Activated B cell treated with CpG ODN at 0.5 μM for 24 hours (primary cell): ENCODE measurements at regions not wholly inside any gene's neighbourhood (a gene's known extent, or its start where the extent isn't known, plus 50 kb on each side); places are given as distances from the start of the nearest gene placed in this dataset.

ENCODE experiments used
- ATAC-seq: fragments of 200-7000 bp; cut with Tn5 transposase; one replicate; pipeline ENCODE4 v1.10.0; 2021; ENCODE audit warnings: low read depth, mild to moderate bottlenecking, moderate library complexity
- CTCF ChIA-PET: fragments of 350-600 bp; sonication (Branson Sonifier 250); formaldehyde crosslinking; loops from one replicate; lab custom pipeline; 2021; ENCODE audit warnings: antibody characterized with exemption; lab: Charles Lee
- POLR2A ChIA-PET: fragments of 350-600 bp; sonication (Branson Sonifier 250); formaldehyde crosslinking; loops from one replicate; lab custom pipeline; 2021; ENCODE audit warnings: antibody characterized with exemption; lab: Charles Lee
- DNase-seq: peaks from one replicate; pipeline ENCODE4 v3.0.0; 2022
- H3K27ac Mint-ChIP-seq: one replicate; pipeline ENCODE4 v1.8.0; 2020; ENCODE audit warnings: mixed read lengths
- H3K27me3 Mint-ChIP-seq: one replicate; pipeline ENCODE4 v1.8.0; 2021; ENCODE audit warnings: mixed read lengths
- H3K36me3 Mint-ChIP-seq: one replicate; pipeline ENCODE4 v1.8.0; 2021; ENCODE audit warnings: low read depth, mixed read lengths
- H3K4me1 Mint-ChIP-seq: one replicate; pipeline ENCODE4 v1.8.0; 2021; ENCODE audit warnings: mixed read lengths
- H3K4me3 Mint-ChIP-seq: one replicate; pipeline ENCODE4 v1.8.0; 2020; ENCODE audit warnings: mild to moderate bottlenecking, mixed read lengths
- H3K9me3 Mint-ChIP-seq: one replicate; pipeline ENCODE4 v1.8.0; 2020; ENCODE audit warnings: mixed read lengths
- CTCF ChIP-seq: fragments of 200-600 bp; IDR thresholded peaks from one replicate; pipeline ENCODE4 v1.8.0; 2022; ENCODE audit warnings: antibody characterized with exemption, mild to moderate bottlenecking
- intact Hi-C: fragments of 100-400 bp; cut with micrococcal nuclease; formaldehyde crosslinking; loops from one replicate; pipeline ENCODE4 v1.15.1; 2024

DNA sequence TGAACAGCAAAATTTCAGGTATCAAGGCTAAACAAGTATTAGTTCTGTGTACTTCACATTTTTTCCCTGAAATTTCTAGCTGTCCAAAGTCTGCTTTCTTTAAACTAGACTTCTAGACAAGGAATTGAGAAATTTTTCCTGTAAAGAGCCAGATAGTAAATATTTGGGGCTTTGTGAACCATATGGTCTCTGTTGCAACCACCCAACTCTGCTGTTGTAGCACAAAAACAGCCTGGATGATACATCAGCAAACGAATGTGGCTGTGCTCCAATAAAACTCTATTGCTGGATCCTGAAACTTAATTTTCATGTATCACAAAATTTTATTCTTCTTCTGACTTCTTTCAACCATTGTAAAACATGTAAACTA lies 96.0 kb upstream of the SLC38A4 start:
- Mint-ChIP-seq H3K27me3 (peaks cover 16% of the 10 kb centered on the region), H3K36me3 (no peaks in the 10 kb centered on the region), H3K4me3 (no peak overlapping the region), H3K27ac (no peak overlapping the region), H3K9me3 (no peaks in the 10 kb centered on the region), H3K4me1 (peaks cover 5% of the 10 kb centered on the region)
- DNase-seq (no peak), ATAC-seq (no peak)
- CTCF ChIA-PET, result no interaction called here
- TF ChIP-seq CTCF, result no peak
- intact Hi-C loops, result no loop called here
- POLR2A ChIA-PET, result no interaction called here

- Mint-ChIP-seq H3K4me1 (no peaks in the 10 kb centered on the region), H3K27me3 (peaks cover 21% of the 10 kb centered on the region), H3K36me3 (no peaks in the 10 kb centered on the region), H3K4me3 (no peak overlapping the region), H3K9me3 (no peaks in the 10 kb centered on the region), H3K27ac (no peak overlapping the region)
- no peak for TF ChIP-seq CTCF
- intact Hi-C loops, result no loop called here
- ATAC-seq (no peak), DNase-seq (no peak)
- POLR2A ChIA-PET, result no interaction called here
- CTCF ChIA-PET, result no interaction called here
These were observed 100.7 kb upstream of the SLC38A4 start for GRCh38 chr12:46926526-46926925.

GRCh38 chr12:46930101-46930500 lies 104.3 kb upstream of the SLC38A4 start:
- ATAC-seq, result no peak
- CTCF ChIA-PET, result no interaction called here

DNA sequence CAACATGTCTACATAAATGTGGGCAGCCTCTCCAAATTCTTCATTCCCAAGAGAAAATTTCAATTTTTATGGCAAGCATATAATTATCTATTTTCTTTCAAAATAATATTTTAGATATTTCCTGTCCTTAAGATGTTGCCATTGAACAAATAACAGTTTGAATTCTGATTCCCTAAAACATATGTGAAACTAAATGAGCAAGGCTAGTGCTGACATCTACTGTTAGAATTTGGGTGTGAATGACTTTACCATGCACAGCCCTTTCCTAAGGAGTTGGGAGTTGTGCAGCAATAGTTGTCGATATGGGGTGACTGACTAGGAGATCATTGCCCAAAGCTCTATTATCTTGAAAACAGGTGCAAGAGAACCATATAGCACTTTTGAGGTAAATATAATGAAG lies 108.2 kb upstream of the SLC38A4 start:
- CTCF ChIA-PET, result interaction anchor here (0.5 to 3.4 kb wide), 3 partner anchors 482 to 862 kb away, joined by 5 to 13 read pairs (median 5); no protein-coding TSS in a partner anchor
- H3K9me3 Mint-ChIP-seq, result no peaks in the 10 kb centered on the region
- no peaks in the 10 kb centered on the region for H3K4me1 Mint-ChIP-seq
- POLR2A ChIA-PET, result no interaction called here
- intact Hi-C loops, result loop anchor here (1.0 to 10.0 kb wide), 4 partner anchors 592 to 862 kb away; no protein-coding TSS in a partner anchor
- H3K36me3 Mint-ChIP-seq, result no peaks in the 10 kb centered on the region
- H3K27ac Mint-ChIP-seq, result no peak overlapping the region
- no peak for ATAC-seq
- DNase-seq, result no peak
- H3K27me3 Mint-ChIP-seq, result peaks cover 17% of the 10 kb centered on the region
- no peak for TF ChIP-seq CTCF
- no peak overlapping the region for H3K4me3 Mint-ChIP-seq

More at GRCh38 chr12:46930101-46930500, 104.3 kb upstream of the SLC38A4 start:
- POLR2A ChIA-PET, result no interaction called here
- DNase-seq, result no peak
- peaks cover 23% of the 10 kb centered on the region for H3K27me3 Mint-ChIP-seq
- no peaks in the 10 kb centered on the region for H3K36me3 Mint-ChIP-seq
- TF ChIP-seq CTCF, result no peak
- no peaks in the 10 kb centered on the region for H3K9me3 Mint-ChIP-seq
- intact Hi-C loops, result loop anchor here (10.0 kb wide), 1 partner anchor 775 kb away; no protein-coding TSS in a partner anchor
- no peak overlapping the region for H3K4me3 Mint-ChIP-seq
- no peak overlapping the region for H3K27ac Mint-ChIP-seq
- H3K4me1 Mint-ChIP-seq, result no peaks in the 10 kb centered on the region

- CTCF ChIA-PET, result interaction anchor here (1.7 to 3.4 kb wide), 2 partner anchors 810 to 862 kb away, joined by 5 to 13 read pairs; no protein-coding TSS in a partner anchor
- H3K27ac Mint-ChIP-seq, result no peak overlapping the region
- H3K4me3 Mint-ChIP-seq, result no peak overlapping the region
- intact Hi-C loops, result loop anchor here (1.0 to 10.0 kb wide), 4 partner anchors 592 to 862 kb away; no protein-coding TSS in a partner anchor
- no peaks in the 10 kb centered on the region for H3K36me3 Mint-ChIP-seq
- peaks cover 17% of the 10 kb centered on the region for H3K27me3 Mint-ChIP-seq
- TF ChIP-seq CTCF, result no peak
- no peaks in the 10 kb centered on the region for H3K4me1 Mint-ChIP-seq
- no peaks in the 10 kb centered on the region for H3K9me3 Mint-ChIP-seq
- ATAC-seq (no peak), DNase-seq (no peak)
- POLR2A ChIA-PET, result interaction anchor here (0.7 kb wide), 1 partner anchor 782 kb away, joined by 3 read pairs; no protein-coding TSS in a partner anchor
These were observed 108.7 kb upstream of the SLC38A4 start for GRCh38 chr12:46934374-46935111.
